ENCODE measurements at regions not wholly inside any gene's neighbourhood (a gene's known extent, or its start where the extent isn't known, plus 50 kb on each side); places are given as distances from the start of the nearest gene placed in this dataset.

- no peak for TF ChIP-seq ZBTB33 (CRISPR knock-in tag; IDR thresholded peaks at IDR 0.05)
- TF ChIP-seq JUN (CRISPR knock-in tag; IDR thresholded peaks at IDR 0.05): no peak
- no peak for TF ChIP-seq ZNF569 (CRISPR knock-in tag; IDR thresholded peaks at IDR 0.05; ENCODE audit: borderline replicate concordance)
- no peak for TF ChIP-seq MEIS2 (CRISPR knock-in tag; IDR thresholded peaks at IDR 0.05)
These were observed 70.9 kb upstream of the OTX2 start for GRCh38 chr14:56881181-56881580.

Data from HepG2 (cell line).